ENCODE measurements at regions not wholly inside any gene's neighbourhood (a gene's known extent, or its start where the extent isn't known, plus 50 kb on each side); places are given as distances from the start of the nearest gene placed in this dataset.
"Not testable (repeated sequence)": the region's sequence is repeated elsewhere in the genome, so short reads cannot be mapped to it uniquely, and the experiment has no call there.

DNA sequence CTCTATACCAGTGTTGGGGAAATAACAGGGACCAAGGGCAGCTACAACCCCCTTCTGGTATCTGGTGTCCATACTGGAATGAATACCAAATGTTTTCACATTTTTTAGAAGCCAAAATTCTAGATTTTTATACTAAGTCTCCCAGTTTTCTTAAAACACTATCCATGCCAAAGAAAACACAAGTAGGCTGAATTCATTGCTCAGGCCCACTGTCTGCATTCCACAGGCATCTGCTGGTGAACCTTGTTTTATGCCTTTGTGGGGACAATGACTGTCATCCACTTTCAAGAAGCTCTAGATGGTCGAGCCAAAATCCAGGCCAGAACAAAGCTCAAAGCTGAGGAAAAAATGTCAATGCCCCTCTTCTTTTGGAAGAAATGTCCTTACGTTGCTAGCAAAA, 213.4 kb upstream of the RASGEF1B start:
- no peak for DNase-seq (ENCODE audit: low spot score)

DNA sequence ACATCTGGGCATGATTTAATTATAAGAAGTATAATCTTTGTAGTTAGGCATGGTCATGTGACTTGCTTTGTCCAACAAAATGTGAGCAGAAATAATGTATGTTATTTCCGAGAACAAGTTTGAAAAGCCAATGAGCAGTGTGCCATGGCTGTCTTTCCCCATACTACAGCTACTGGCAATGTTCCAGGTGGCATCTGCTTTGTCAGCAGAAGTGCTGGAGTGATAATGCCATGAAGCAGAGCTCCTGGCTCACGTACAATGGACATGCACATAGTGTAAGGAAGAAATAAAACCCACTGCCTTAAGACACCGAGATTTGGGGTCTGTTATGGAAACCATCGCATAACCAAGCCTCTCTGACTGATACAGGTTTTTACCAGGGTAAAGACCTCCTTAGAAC, 212.6 kb upstream of the RASGEF1B start:
- DNase-seq (ENCODE audit: low spot score), result no peak

DNA sequence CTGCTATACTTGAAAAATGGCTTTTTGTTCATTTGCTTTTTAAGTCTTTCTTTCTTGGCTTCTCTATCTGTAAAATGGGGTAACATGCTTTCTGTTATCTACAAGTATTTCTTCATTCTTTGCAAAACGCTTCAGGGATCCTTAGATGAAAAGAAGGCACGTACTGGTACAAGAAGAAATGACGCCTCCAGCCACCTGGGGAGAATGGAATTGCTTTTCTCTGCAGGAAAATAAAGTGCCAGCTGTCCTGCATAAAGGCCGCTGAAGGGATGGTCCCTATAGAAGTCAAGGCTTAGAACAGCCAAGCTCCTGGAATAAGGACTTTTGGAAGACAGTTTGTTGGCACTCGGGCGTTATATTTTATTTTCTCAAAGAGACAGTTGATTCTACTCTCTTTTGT, 210.8 kb upstream of the RASGEF1B start:
- no peak for DNase-seq (ENCODE audit: low spot score)

DNA sequence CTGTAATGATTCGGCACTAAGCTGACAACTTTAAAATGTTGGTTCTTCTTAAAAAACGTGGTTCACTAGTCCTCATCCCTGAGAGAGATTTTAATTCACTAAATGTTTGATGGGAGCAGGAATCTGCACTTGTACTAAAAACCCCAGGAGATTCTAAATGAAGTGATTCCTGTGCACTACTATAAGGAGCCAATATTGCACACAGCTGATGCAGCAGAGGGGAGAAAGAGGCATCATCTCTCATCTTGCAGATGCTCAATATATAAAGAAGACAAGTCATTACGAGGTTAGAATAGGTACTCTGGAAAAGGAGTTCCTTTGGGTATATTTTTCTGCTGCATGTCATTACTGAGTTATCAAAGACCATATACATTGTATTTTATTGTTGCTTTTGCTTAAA, 207.6 kb upstream of the RASGEF1B start:
- DNase-seq (ENCODE audit: low spot score), result no peak

DNA sequence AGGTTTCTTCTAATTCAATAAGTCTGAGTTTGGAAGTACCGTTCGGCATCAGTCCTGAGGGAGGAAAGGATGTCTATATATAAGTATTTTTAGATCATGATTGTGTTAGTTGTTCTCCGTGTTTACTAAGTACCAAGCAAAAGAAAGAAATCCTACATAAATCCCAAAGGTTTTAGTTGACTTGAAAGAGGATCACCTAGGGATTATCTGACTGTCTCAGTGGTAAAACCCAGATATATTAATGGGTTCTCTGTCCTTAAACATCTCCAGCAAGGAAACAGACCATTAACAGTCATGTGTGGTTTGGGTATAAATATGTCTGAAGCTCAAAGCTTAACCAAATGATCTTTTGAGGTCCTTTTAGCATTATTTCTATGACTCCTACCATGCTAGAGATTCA, 207.1 kb upstream of the RASGEF1B start:
- no peak for DNase-seq (ENCODE audit: low spot score)

DNA sequence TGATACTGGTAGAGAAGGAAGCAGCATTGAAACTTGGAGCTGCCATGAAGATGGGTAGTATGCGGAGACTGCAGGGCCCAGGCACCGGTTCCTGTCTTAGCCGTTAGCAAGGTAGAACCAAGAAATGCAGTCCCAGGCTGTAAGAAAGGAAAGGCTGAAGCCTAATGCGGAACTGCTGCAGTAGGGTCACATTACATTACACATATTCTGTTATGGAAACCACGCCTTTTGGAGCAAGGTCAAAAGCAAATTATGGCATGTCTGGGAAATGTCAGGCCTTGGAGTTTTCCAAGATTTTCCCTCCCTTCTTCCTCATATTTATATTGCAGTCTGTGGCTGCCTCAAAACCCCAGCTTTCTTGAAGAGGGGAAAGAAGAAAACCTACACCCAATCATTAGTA, 204.8 kb upstream of the RASGEF1B start:
- DNase-seq (ENCODE audit: low spot score), result no peak

DNA sequence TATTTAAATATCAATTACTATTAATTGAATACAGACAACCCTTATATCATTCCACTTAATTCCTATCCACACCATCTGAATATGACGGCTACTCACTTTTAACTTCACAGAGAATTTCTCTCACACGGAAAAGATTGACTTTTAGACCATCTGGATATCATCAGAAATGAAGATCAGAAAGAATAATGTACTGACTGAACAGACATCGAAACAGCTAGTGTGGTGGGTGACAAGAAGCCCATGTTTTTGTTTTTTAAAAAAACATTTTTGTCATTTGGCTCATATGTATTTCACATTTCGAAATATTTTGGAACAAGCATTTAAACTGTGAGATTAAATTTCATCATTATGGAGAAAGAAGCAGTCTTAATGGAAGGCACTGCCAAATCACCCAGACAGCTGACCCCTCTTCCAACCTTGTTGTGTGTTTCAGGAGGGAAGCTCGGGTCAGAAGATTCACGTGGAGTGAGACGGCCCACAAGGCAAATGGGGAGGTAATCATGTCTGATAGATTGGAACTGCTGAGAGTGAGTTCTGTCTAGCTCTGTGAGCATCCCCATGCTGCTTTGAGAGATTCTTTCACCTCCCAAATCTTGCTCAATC, 204.2 kb upstream of the RASGEF1B start:
- DNase-seq (ENCODE audit: low spot score), result no peak

DNA sequence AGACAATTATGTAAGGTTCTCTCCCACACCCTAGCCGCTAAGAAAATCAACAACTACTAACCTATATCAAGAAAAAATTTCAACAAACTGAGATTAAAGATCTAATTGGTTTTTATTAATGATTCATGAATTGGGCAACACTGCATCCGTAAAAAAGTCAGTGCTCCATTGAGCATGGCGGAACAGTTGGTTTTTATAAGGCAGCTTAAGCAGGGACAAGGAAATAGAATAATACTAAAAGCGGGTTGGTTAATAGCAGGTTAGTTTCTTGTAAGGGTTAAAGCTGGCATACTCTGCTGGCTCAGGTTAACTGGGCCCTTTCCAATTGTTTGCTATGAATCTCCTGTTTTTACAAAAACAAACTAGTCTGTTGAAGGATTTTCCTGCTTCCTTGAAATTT, 202.3 kb upstream of the RASGEF1B start:
- no peak for DNase-seq (ENCODE audit: low spot score)

DNA sequence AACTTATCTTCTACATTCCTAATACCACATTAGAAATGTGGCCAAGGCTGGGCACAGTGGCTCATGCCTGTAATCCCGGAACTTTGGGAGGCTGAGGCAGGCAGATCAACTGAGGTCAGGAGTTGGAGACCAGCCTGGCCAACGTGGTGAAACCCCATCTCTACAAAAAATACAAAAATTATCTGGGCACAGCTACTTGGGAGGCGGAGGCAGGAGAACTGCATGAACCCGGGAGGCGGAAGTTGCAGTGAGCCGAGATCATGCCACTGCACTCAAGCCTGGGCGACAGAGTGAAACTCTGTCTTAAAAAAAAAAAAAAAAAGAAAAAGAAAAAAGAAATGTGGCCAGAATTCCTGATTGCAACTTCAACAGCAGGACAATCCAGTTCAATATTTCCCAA, 196.6 kb upstream of the RASGEF1B start:
- not testable (repeated sequence) for DNase-seq (ENCODE audit: low spot score)

DNA sequence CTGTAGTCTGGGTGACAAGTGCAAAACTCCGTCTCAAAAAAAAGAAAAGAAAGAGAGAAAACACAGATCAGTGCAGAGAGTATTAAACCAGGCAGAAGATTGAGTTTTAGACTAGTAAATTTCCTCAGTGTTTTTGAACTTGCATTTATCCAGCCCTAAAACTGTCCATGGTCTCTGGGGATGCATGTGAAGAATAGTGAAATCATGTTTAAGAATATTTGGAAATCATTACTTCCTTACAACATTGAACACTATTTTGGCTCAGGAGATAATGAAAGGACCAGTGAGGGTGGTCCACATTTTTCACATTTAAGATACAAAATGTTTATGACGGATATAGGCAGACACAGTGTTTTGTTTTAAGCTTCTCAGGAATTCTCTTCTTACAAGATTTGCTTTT, 195.8 kb upstream of the RASGEF1B start:
- no peak for DNase-seq (ENCODE audit: low spot score)

DNA sequence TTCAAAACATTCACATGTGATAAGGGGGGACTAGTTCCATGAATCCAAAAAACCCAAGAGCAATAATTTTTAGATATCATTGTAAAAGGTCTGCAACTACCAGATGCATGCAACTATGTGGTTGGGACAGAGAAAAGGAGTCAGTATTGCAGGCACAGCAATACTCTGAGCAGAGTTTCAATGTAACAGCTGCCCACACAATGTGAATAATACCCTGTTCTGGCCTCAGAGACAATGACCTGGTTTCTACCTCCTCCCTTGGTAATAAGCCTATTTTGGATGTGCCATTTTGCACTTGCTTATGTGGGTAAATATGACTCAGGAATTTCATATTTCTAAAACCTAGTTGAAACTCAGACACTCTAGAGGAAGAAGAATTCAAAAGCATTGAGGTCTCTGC, 194.8 kb upstream of the RASGEF1B start:
- DNase-seq (ENCODE audit: low spot score), result no peak

DNA sequence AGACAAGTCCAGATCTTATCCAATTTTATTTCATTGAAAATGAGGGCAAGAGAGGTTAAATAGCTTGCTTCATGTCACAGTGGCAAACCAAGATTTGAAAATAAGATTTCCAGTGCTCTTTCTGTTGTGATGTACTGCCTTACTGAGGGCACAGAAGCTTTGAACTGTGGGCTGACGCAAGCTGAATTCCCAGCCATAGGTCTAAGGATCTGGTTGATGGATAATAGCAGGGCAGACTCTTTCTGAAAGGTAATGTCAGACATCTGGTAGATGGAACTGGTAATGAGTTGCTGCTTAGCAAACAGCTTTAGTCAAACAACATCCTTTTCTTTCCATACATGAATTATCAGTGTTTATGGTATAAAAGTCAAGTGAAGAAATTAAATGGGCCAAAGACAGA, 193.9 kb upstream of the RASGEF1B start:
- no peak for DNase-seq (ENCODE audit: low spot score)

DNA sequence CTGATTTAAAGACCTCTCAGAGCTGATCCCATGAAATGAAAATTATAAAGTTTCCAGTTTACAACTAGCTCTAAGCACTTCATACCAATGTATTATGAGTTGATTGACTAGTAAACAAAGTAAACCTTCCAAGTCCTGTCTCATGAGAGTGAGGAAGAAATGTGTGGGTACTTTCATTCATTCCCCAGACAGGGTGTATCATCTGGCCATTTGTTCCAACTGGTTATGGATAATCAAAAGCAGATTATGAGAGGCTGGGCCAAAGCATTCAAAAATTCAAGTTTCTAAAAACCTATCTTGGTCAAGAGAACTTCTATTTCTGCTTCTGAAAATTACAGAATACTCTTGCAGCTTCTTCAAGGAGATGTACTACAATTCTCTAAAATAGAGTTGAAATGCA, 193.3 kb upstream of the RASGEF1B start:
- DNase-seq (ENCODE audit: low spot score), result no peak

DNA sequence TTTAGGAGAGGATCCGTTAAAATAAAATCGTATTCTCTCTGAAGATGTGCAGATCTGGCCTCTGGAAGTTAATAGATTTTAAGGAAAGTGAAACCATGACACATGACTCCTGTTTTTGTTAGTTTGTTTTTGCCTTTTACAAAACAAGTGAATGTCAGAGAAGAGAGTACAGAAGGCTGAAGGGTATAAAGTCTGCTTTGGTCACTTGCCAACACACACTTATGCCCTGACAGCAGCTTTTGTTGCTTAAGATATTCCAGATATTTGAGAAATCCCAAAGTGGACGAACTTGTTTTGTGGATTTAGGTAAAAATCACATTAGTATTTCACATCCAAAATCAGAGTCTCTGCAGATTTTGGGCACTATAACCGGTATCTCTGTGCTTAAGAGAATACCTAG, 192.4 kb upstream of the RASGEF1B start:
- DNase-seq (ENCODE audit: low spot score), result no peak

DNA sequence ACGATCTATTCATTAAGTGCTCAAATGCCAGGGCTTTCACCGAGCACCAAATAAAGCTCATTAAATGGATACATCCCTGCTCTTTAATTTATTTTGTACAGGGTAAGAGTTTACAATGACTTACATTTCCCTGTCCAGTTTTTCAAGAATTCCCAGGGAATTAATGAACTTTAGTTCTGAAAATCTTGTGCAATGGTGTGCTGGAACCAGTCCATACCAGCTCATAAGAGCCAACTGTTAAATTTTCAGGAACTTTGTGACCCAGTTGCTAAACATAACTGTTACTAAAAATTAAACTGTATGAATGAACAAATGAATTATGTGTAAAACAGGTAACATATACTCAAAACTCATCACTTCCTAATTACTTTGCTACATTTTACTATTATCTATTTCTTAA, 191.7 kb upstream of the RASGEF1B start:
- no peak for DNase-seq (ENCODE audit: low spot score)

DNA sequence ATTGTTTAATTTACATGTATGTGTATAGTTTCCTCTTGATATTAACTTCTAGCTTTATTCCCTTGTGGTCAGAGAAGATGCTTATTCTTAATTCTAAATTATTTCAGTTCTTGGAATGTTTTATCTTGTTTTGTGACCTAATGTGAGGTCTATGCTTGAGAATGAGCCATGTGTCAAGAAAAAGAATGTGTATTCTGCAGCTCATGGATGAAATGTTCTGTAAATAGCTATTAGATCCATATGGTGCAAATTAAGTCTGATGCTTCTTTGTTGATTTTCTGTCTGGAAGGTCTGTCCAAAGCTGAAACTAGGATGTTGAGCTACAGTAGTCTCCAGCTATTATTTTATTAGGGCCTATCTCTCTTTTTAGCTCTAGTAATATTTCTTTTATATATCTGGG, 187.3 kb upstream of the RASGEF1B start:
- no peak for DNase-seq (ENCODE audit: low spot score)

DNA sequence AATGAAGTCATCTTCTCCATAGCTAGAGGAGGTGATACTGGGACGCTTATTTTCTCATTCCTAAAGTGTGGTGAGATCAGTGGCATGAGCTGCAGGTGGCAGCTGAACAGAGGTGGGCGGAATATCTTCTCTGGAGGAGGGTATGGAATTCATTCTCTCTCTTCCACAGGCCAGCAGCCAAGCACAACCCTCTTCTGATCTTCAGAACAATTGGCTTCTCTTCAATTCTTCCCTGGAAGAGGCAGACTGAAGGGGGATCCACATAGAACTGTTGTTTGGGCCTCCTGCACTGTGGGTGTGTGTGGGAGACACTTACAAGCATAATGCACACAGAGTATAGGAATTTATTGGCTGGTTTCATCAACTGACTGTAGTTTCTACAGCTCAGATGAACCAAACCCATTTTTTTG, 180.4 kb upstream of the RASGEF1B start:
- no peak for DNase-seq (ENCODE audit: low spot score)

DNA sequence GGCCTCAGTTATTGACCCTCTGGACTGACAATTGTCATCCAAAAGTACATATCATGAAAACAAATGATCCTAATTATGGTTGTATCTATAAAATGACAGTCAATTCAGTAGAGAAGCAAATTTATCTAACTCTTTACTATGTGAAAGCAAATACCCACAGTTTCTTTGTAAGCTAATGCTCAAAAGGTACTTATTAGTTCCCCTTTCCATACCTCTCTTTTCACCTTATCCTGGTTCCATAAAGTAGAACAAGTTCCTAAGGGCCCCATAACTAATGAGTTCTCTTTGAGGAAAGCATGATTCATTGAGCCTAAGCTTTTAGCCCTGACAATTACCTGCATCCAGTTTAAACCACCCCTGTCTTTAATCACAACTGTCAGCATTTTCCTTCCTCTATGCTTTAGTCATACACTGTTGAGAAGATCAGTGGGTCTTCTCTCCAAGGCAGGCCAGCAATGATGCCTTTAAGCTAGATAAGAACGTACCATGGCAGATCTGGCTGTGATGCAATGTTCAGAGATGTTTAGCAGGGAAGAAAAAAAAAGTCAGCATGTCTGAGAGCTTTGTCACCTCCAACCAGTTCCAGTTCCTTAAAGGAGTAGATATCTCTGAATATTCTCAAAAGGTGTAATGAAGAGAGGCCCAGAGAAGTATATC, 179.7 kb upstream of the RASGEF1B start:
- DNase-seq (ENCODE audit: low spot score), result no peak

DNA sequence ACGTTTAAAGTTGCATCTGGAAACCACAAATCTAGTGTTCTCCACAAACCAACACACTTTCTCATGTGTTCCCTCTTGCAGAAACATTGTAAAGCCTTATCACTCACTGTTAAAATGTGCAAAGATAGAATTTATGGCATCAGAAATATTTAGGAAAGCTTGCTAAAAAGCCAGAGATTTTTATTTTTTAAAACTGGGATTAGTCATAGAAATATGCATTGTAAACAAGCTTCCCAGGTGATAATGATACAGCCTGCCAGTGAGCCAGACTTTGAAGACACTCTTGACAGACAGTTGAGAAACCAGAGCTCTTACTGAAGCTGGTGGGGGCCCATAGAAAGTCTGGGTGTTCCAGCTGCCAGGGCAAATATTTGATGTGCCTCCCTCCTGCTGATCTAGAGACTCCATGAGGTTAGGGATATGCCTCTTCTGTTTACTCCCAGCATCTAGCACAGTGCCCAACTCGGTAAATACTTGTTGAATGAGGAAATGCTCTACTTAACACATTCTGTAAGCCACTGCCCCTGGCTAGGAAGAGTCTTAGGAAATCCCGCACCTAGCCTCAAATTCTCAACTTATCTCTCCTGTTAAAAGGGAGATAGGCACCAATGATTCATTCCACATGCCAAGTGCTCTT, 179.0 kb upstream of the RASGEF1B start:
- DNase-seq (ENCODE audit: low spot score), result no peak

DNA sequence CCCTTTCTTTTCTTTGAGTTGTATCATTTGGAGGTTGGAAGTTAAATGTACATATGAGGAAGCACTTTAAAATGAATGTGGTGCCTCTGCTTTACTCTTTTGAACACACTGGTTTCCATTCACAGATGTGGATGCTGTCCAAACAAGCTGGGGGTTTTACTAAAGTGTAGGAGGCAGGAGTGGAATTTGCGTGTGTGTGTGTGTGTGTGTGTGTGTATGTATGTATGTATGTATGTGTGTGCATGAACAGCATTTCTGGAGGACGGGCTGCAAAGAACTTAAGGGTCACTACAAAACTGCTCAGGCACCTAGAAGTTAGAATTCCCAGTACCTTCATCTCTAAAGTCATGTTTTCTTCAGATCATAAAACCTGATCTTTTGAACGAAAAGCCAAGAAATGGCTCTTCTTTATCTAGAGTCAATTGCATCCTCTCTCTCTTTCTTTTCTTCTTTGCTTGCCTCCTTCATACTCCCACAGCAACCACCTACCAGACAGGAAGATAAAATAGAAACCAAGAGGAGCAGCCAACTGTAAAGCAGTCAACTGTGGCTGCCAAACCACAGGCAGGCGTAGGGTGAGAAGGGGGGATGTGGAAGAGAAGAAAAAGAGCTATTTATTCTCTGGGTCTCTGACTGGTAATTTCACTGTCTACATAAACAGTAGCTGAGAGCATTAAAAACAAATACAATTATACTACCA, 177.0 kb upstream of the RASGEF1B start:
- no peak for DNase-seq (ENCODE audit: low spot score)

DNA sequence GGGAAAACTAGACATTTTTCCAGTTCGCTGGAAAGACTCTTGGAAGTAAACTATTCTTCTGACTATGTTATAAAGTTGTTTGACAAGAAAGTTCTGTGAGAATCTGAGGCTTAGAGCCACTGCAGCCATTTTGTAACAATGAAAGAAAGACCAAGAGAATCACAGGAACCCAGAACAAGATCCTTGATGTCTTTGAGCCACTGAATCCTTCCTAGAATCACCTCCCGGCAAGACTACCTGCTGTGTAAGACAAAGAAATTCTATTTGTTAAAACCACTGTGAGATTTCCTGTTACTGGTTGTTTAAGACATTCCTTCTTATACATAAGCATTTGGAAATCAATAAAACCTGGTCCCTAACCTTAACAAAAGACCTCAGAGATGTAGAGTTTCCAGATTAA, 175.7 kb upstream of the RASGEF1B start:
- no peak for DNase-seq (ENCODE audit: low spot score)

DNA sequence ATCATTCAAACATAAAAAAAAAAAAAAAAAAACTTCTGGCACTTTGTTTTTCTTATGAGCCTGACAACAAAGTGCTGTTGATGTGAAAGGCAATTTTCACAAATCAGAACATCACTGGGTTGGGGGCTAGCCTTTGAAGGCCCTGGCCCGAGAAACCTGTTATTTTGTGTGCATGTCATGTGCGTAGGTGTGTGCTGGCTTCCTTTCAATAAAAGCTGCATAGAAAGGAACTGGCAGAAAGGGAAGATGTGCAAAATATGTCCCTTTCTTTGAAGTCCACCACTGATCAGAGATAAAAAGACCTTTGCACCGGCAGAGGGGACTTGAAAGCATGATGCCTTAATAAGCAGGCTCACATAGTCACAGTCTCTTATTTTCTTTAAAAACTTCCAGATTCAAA, 170.8 kb upstream of the RASGEF1B start:
- DNase-seq (ENCODE audit: low spot score), result no peak

DNA sequence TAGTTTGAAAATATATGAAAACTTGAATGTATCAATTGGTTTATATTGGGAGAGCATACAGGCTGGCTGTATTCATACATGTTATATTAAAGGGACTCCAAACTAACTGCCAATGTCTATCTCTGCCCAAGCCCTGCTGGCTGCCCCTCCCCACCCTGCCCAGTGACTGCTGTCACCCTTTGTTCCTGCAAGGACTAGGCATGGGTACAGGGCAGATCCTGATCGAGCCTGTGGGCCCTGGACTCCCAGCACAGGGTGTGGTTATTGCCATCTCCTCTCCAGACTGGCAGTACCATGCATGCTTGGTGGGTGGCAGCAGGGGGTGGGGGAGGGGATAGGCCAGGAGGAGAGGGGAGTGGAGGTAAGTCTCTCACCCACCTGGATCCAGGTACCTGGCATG, 167.5 kb upstream of the RASGEF1B start:
- DNase-seq (ENCODE audit: low spot score), result no peak

Data from mesenteric fat pad (tissue), 1 donor.